Panc1 (cell line): ENCODE measurements at regions not wholly inside any gene's neighbourhood (a gene's known extent, or its start where the extent isn't known, plus 50 kb on each side); places are given as distances from the start of the nearest gene placed in this dataset.

Experiments
- POLR2AphosphoS5 ChIP-seq: IDR thresholded peaks from 2 replicates; pipeline ENCODE4 v1.6.1; 2012; ENCODE audit warnings: mild to moderate bottlenecking, low read depth, low read length, moderate library complexity
- SIN3A ChIP-seq: IDR thresholded peaks from 2 replicates; pipeline ENCODE4 v1.6.1; 2012; ENCODE audit warnings: low read depth, mild to moderate bottlenecking, low read length, moderate library complexity, borderline replicate concordance; ENCODE audit not compliant: insufficient read depth
- TCF7L2 ChIP-seq: IDR thresholded peaks from 2 replicates; pipeline ENCODE4 v1.6.1; 2011; ENCODE audit warnings: mild to moderate bottlenecking, low read depth, low read length, inconsistent platforms
- TF ChIP-seq, protein P1 (sequence below): fragments of 450-650 bp; IDR thresholded peaks from 2 replicates; pipeline ENCODE4 v1.5.1; 2017; ENCODE audit warnings: mild to moderate bottlenecking
- TF ChIP-seq, protein P2 (sequence below), 2 experiments: IDR thresholded peaks; 2 replicates each; pipeline ENCODE4 v1.6.1; 2011 to 2012; ENCODE audit warnings: low read depth in 2 of 2, control low read depth in 1 of 2, low read length in 1 of 2, mild to moderate bottlenecking in 1 of 2, moderate library complexity in 1 of 2; ENCODE audit not compliant: insufficient read depth in 1 of 2

DNA sequence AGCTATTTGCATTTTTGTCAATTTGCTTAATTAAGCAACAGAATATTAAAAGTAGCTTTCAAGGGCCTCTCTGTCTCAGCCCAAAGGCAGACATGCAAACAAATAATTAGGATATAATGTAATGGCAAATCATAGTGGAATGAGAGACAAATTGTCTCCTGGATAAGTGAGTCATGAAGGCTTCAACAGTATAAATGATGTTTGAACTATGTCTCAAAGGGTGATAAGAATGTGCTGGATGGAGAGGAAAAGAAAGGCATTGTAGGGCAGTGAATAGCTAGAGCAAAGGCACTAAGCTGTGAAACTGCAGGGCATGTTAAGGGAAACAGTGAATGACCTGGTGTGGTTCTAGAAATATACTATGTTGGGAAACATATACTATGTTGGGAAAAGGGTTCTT, 53.5 kb upstream of the PPP1R12A start:
- TF ChIP-seq, protein P1, sequence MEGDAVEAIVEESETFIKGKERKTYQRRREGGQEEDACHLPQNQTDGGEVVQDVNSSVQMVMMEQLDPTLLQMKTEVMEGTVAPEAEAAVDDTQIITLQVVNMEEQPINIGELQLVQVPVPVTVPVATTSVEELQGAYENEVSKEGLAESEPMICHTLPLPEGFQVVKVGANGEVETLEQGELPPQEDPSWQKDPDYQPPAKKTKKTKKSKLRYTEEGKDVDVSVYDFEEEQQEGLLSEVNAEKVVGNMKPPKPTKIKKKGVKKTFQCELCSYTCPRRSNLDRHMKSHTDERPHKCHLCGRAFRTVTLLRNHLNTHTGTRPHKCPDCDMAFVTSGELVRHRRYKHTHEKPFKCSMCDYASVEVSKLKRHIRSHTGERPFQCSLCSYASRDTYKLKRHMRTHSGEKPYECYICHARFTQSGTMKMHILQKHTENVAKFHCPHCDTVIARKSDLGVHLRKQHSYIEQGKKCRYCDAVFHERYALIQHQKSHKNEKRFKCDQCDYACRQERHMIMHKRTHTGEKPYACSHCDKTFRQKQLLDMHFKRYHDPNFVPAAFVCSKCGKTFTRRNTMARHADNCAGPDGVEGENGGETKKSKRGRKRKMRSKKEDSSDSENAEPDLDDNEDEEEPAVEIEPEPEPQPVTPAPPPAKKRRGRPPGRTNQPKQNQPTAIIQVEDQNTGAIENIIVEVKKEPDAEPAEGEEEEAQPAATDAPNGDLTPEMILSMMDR, result no peak
- TF ChIP-seq SIN3A (no peak), TCF7L2 (no peak), POLR2AphosphoS5 (no peak)
- TF ChIP-seq, protein P2, sequence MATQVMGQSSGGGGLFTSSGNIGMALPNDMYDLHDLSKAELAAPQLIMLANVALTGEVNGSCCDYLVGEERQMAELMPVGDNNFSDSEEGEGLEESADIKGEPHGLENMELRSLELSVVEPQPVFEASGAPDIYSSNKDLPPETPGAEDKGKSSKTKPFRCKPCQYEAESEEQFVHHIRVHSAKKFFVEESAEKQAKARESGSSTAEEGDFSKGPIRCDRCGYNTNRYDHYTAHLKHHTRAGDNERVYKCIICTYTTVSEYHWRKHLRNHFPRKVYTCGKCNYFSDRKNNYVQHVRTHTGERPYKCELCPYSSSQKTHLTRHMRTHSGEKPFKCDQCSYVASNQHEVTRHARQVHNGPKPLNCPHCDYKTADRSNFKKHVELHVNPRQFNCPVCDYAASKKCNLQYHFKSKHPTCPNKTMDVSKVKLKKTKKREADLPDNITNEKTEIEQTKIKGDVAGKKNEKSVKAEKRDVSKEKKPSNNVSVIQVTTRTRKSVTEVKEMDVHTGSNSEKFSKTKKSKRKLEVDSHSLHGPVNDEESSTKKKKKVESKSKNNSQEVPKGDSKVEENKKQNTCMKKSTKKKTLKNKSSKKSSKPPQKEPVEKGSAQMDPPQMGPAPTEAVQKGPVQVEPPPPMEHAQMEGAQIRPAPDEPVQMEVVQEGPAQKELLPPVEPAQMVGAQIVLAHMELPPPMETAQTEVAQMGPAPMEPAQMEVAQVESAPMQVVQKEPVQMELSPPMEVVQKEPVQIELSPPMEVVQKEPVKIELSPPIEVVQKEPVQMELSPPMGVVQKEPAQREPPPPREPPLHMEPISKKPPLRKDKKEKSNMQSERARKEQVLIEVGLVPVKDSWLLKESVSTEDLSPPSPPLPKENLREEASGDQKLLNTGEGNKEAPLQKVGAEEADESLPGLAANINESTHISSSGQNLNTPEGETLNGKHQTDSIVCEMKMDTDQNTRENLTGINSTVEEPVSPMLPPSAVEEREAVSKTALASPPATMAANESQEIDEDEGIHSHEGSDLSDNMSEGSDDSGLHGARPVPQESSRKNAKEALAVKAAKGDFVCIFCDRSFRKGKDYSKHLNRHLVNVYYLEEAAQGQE (IDR thresholded peaks at IDR 0.05; ENCODE audit: insufficient read depth in 1 of 2, low read depth in 2 of 2, low read length in 1 of 2), result no peak
